ENCODE measurements at regions not wholly inside any gene's neighbourhood (a gene's known extent, or its start where the extent isn't known, plus 50 kb on each side); places are given as distances from the start of the nearest gene placed in this dataset.

- Histone ChIP-seq H3K36me3 (ENCODE audit: insufficient read depth, low read length) (no peaks in the 10 kb centered on the region), H3K4me2 (ENCODE audit: insufficient read depth, low read length) (no peak overlapping the region), H4K20me1 (ENCODE audit: insufficient read depth, low read length) (no peaks in the 10 kb centered on the region), H3K27ac (ENCODE audit: low read length) (no peak overlapping the region), H2AFZ (ENCODE audit: low read depth, low read length) (no peak overlapping the region), H3K27me3 (ENCODE audit: insufficient read depth, low read length, poor library complexity) (peaks cover 22% of the 10 kb centered on the region), H3K4me3 (ENCODE audit: low read depth in 1 of 2, low read length in 2 of 2) (no peak overlapping the region), H3K9me3 (ENCODE audit: insufficient read depth, low read length, severe bottlenecking) (no peaks in the 10 kb centered on the region), H3K9ac (ENCODE audit: low read depth, low read length) (no peak overlapping the region), H3K4me1 (ENCODE audit: insufficient read depth, low read length) (no peaks in the 10 kb centered on the region), H3K79me2 (ENCODE audit: insufficient read depth, low read length) (no peaks in the 10 kb centered on the region)
- no peak for TF ChIP-seq EZH2 (IDR thresholded peaks at IDR 0.05; ENCODE audit: borderline replicate concordance, low read depth, low read length, severe bottlenecking)
- no peak for TF ChIP-seq CTCF (IDR thresholded peaks at IDR 0.05; ENCODE audit: borderline replicate concordance, extremely low read depth, low read length, poor library complexity, severe bottlenecking)
- DNase-seq (no peak), ATAC-seq (ENCODE audit: insufficient read depth, low read depth) (no peak)
These were observed 618.6 kb upstream of the MKI67 start for GRCh38 chr10:128744811-128745305.

DNA sequence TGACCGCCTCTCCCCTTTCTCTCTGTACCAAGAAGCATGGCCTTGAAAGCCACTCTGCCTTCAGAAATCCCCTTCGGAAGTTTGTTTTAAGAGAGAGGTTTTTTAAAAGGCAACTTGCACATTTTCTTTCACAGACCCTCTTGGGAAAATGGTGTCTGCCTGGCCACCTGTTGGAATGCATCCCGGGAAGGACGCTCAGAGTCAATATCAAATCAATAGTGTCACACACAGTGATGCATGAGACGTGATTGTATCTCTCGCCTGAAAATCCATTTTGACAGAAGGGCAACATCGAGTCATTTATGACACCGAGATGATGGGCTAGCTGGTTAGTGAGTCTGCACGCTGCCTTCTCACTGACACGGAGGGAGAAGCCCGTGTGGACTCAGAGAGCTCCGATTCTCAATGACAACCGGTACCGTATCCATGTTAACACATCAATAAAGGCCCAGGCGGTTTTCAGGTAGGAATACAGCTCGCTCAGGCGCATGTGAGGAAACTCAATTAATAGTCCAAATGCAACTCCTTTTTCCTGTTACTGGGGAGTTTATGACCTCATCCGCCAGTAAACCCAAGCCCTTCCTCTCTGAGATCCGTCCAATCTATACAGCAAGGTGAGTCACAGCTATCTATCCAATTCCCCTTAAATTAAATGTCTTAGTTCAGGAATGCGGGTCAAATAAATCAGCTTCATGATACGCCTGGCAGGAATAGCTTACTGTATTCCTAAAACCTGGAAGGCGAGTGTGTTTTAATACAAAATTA is 621.5 kb upstream of the MKI67 start:
- Histone ChIP-seq H3K79me2 (ENCODE audit: insufficient read depth, low read length) (no peaks in the 10 kb centered on the region), H3K4me1 (ENCODE audit: insufficient read depth, low read length) (no peaks in the 10 kb centered on the region), H3K9me3 (ENCODE audit: insufficient read depth, low read length, severe bottlenecking) (no peaks in the 10 kb centered on the region), H3K27me3 (ENCODE audit: insufficient read depth, low read length, poor library complexity) (peaks cover 13% of the 10 kb centered on the region), H3K27ac (ENCODE audit: low read length) (no peak overlapping the region), H2AFZ (ENCODE audit: low read depth, low read length) (no peak overlapping the region), H3K4me2 (ENCODE audit: insufficient read depth, low read length) (no peak overlapping the region), H3K9ac (ENCODE audit: low read depth, low read length) (no peak overlapping the region), H3K36me3 (ENCODE audit: insufficient read depth, low read length) (no peaks in the 10 kb centered on the region), H4K20me1 (ENCODE audit: insufficient read depth, low read length) (no peaks in the 10 kb centered on the region), H3K4me3 (ENCODE audit: low read depth in 1 of 2, low read length in 2 of 2) (no peak overlapping the region)
- ATAC-seq (ENCODE audit: insufficient read depth, low read depth) = no peak
- no peak for DNase-seq
- TF ChIP-seq EZH2 (IDR thresholded peaks at IDR 0.05; ENCODE audit: borderline replicate concordance, low read depth, low read length, severe bottlenecking) (no peak), CTCF (IDR thresholded peaks at IDR 0.05; ENCODE audit: borderline replicate concordance, extremely low read depth, low read length, poor library complexity, severe bottlenecking) (no peak)

- TF ChIP-seq EZH2 (IDR thresholded peaks at IDR 0.05; ENCODE audit: borderline replicate concordance, low read depth, low read length, severe bottlenecking) (no peak), CTCF (IDR thresholded peaks at IDR 0.05; ENCODE audit: borderline replicate concordance, extremely low read depth, low read length, poor library complexity, severe bottlenecking) (no peak)
These were observed 625.1 kb upstream of the MKI67 start for GRCh38 chr10:128751284-128751683.

More at GRCh38 chr10:128751284-128751683, 625.1 kb upstream of the MKI67 start:
- Histone ChIP-seq H3K4me1 (ENCODE audit: insufficient read depth, low read length) (no peaks in the 10 kb centered on the region), H3K9me3 (ENCODE audit: insufficient read depth, low read length, severe bottlenecking) (no peaks in the 10 kb centered on the region), H3K4me2 (ENCODE audit: insufficient read depth, low read length) (no peak overlapping the region), H3K79me2 (ENCODE audit: insufficient read depth, low read length) (no peaks in the 10 kb centered on the region), H3K27ac (ENCODE audit: low read length) (no peak overlapping the region), H3K27me3 (ENCODE audit: insufficient read depth, low read length, poor library complexity) (peaks cover 4% of the 10 kb centered on the region), H4K20me1 (ENCODE audit: insufficient read depth, low read length) (no peaks in the 10 kb centered on the region), H3K9ac (ENCODE audit: low read depth, low read length) (no peak overlapping the region), H3K4me3 (ENCODE audit: low read depth in 1 of 2, low read length in 2 of 2) (no peak overlapping the region), H2AFZ (ENCODE audit: low read depth, low read length) (no peak overlapping the region), H3K36me3 (ENCODE audit: insufficient read depth, low read length) (no peaks in the 10 kb centered on the region)
- ATAC-seq (ENCODE audit: insufficient read depth, low read depth) = no peak
- DNase-seq = no peak
